Activated gamma-delta T cell treated with Interleukin-2 at 50 U/mL for 16 hours (primary cell): ENCODE measurements at regions not wholly inside any gene's neighbourhood (a gene's known extent, or its start where the extent isn't known, plus 50 kb on each side); places are given as distances from the start of the nearest gene placed in this dataset.

Experiments
- DNase-seq: peaks from one replicate; pipeline ENCODE4 v3.0.0-alpha.2; 2020

GRCh38 chr13:40125336-40125735, 469.9 kb downstream of the COG6 start:
- no peak for DNase-seq

- no peak for DNase-seq
Measured at GRCh38 chr13:40126306-40127085, 471.0 kb downstream of the COG6 start.

- no peak for DNase-seq
Measured at GRCh38 chr13:40127476-40127875, 472.0 kb downstream of the COG6 start.

GRCh38 chr13:40127925-40128324, 472.5 kb downstream of the COG6 start:
- no peak for DNase-seq

DNA sequence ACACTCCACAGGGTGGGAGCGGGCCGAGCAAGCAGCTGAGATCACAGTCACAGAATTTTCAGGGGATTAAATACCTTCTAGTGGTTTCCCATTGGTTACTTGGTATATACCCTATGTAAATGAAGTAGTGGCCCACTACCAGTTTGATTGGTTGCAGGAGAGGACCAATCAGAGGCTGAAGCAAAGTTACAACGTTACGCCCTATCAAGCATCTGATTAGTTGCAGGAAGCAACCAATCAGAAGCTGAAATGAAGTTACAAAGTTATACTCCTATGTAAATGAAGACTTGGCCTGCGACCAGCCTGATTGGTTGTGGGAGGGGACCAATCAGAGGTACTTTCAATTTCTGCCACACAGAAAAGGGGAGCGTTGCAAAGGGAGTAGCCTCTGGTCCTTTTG, 474.0 kb downstream of the COG6 start:
- no peak for DNase-seq

GRCh38 chr13:40130871-40131636, 475.6 kb downstream of the COG6 start:
- no peak for DNase-seq

- DNase-seq = no peak
Measured at GRCh38 chr13:40132249-40132648, 476.8 kb downstream of the COG6 start.

- DNase-seq = no peak
Measured at GRCh38 chr13:40136896-40137295, 481.4 kb downstream of the COG6 start.

GRCh38 chr13:40137400-40137799, 481.9 kb downstream of the COG6 start:
- DNase-seq = no peak

GRCh38 chr13:40139896-40140520, 484.5 kb downstream of the COG6 start:
- DNase-seq = no peak

- no peak for DNase-seq
Measured at GRCh38 chr13:40141859-40142555, 486.5 kb downstream of the COG6 start.

DNA sequence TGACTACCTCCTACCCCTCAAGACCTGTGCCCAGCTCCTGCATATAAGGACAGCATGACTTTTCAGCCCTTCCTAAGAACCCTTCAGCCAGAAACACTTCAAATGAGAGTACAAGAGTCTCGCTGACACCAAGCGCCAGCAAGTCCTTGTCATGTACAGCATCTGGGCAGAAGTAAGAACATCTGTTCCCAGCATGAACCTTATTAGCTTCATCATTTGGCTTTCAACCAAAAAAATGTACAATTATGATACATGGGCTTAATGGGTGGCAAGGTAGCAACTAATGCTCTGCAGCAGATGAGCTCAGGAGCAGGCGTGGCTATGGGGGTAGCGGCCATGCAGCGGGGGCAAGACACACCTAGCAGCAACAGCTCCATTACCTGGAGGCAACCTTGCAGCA, 487.6 kb downstream of the COG6 start:
- no peak for DNase-seq

GRCh38 chr13:40143559-40143958, 488.1 kb downstream of the COG6 start:
- DNase-seq = no peak

DNA sequence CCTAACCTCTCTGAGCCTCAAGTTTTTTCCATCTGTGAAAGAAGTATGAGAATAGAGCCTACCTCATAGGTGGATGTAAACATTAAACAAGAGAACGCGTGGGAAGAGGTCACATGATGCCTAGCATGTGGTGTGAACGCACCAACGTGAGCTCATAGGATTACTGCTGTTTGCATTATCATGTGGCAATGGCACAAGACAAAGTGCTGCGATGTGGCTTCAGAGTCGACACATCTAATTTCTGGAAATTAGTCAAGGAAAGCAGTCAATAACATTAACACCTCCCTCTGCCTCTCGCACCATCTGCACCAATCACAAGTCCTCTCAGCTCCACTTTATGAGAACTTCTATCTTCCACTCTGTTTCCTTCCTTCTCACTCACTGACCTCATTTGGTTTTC, 489.7 kb downstream of the COG6 start:
- DNase-seq = no peak

DNA sequence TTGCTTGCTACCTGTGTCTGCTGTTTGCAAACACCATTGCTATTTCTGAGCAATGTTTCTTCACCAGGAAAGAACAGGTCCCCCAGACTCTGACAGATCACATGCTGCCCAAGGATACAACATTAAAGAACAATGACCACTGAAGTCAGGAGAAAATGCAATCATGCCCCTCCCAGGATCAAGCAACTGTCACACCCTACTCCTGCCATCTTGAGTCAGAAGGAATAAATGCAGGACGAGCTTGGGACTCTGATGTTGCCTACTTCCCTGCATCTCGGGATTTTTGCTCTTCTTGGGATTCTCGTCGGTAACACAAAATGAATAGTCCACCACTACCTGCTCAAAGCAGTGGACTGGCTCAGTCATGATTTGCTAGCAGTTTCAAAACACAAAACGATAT, 490.6 kb downstream of the COG6 start:
- no peak for DNase-seq

DNA sequence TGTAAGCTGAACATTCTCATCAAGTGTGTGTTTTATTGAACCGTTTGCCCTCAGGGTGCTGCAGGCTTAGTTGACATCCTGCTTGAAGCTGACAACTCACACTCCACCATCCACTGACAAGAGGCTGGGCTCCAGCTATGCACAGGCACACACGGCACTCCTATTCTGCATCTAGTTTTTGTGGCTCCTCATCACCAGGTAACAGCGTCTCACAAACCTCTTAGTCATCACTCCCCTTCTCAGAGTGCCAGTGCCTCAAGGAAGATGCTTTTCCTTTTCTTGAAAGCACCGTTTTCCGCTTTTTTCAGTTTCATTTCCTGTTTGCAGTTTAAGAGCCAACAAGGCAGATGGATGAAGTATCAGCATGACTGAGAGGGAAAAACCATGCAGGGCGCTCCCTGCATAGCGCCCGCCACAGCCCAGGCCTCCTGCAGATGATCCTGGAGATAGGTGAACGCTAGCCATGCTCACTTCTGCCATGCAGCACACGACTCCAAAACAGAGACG, 491.2 kb downstream of the COG6 start:
- no peak for DNase-seq

DNA sequence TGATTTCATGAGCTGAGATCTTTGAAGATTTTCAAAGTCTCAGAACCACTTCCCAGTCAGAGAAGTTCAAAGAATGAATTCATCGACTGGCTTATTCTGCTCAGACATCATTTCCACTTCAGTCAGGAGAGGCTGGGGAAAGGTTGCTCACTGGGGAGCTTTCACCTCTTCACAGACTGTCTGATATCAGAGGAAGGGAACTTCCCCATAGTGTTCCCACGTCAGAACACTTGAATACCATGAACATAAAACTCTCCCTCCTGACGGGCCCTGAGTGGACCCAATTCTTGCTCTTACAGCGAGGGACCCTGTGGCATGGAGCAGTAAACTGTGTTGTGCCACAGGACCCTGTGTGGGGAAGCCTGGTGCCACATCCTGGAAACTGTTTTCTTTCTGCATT, 492.6 kb downstream of the COG6 start:
- DNase-seq = no peak

GRCh38 chr13:40148742-40149141, 493.3 kb downstream of the COG6 start:
- DNase-seq = no peak

DNA sequence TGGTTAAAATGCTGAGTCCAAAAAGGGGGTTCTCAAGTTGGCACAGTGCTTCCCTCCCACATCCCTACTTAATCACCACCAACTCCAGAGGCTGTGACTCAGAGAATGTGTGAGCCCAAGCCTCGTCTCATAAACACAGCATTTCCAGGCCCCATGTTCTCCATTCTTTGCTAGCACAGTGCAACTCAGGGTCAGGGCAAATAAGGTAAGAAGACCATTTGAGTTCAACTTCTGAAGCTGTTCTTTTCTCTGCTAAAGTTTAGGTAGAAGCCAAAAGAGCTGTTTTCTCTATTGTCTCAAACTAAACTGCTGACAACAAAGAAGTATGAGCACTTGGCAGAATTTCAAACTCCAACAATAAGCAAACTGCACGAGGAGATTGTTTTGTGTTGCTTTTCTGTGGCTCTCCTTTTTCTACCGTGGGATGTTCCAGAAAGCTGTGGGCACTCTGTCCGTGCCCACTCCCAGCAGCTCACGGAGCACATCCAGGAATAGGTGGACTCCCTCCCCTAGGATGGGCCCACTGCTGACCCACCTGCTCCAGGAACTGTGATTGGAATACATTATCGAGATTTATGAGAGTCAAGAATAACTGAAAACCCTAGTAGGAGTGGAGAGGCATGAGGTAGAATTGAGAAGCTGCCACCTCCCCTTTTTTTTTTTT, 494.3 kb downstream of the COG6 start:
- DNase-seq = no peak

- no peak for DNase-seq
Measured at GRCh38 chr13:40151673-40152072, 496.2 kb downstream of the COG6 start.

DNA sequence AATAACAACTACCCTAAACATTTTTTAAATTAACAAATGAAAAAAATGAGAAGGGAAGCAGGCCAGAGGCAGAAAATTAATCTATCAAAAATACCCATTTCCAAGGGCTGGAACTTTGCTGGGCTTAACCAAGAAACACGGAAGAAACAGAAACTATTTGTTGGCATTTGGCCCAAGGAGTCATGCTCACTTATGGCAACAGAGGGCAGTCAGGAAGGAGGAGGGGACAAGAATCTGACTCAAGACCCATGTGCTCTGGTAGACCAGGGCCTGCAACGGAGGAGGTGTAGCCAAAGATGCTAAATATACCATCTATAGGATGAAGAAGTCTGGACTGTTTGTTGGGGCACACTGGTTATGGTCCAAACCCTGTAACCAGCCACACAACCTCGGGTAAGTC, 496.7 kb downstream of the COG6 start:
- no peak for DNase-seq

DNA sequence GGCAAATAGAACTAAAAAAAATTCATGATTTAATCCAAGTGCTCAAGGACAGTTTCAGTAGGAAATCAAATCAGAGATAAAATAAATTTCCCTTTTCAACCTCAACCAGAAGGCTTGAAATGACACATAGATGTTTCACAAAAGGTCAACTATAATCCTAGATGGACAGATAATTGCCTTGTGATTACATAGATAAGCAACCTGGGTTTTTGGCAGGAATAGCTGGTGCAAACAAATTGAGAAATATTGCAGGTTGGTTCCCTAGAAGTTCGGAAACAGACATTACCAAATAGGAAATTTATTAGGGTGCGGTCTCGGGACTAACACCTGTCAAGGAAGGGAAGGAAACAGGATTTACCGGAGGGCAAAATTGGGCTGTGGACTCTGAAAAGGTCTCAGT, 497.5 kb downstream of the COG6 start:
- no peak for DNase-seq

- no peak for DNase-seq
Measured at GRCh38 chr13:40153516-40153915, 498.1 kb downstream of the COG6 start.
